Neural cell (in vitro differentiated cells): ENCODE measurements at regions not wholly inside any gene's neighbourhood (a gene's known extent, or its start where the extent isn't known, plus 50 kb on each side); places are given as distances from the start of the nearest gene placed in this dataset.

Source experiments
- EP300 ChIP-seq: fragments of 450-650 bp; conservative IDR thresholded peaks from 2 replicates; pipeline ENCODE4 v1.6.1; 2014; ENCODE audit warnings: antibody characterized with exemption, mild to moderate bottlenecking, moderate library complexity; ENCODE audit not compliant: poor library complexity, severe bottlenecking
- MXI1 ChIP-seq: fragments of 450-650 bp; conservative IDR thresholded peaks from 2 replicates; pipeline ENCODE4 v1.6.1; 2014; ENCODE audit warnings: antibody characterized with exemption, mild to moderate bottlenecking; ENCODE audit not compliant: poor library complexity, severe bottlenecking
- POLR2AphosphoS5 ChIP-seq: IDR thresholded peaks from 2 replicates; pipeline ENCODE4 v1.6.1; 2012
- RAD21 ChIP-seq: fragments of 450-650 bp; conservative IDR thresholded peaks from 2 replicates; pipeline ENCODE4 v1.6.1; 2014; ENCODE audit warnings: antibody characterized with exemption, mild to moderate bottlenecking, moderate library complexity
- TAF1 ChIP-seq: IDR thresholded peaks from 2 replicates; pipeline ENCODE4 v1.6.1; 2012; ENCODE audit warnings: low read depth
- TF ChIP-seq, protein P1 (sequence below): fragments of 450-650 bp; IDR thresholded peaks from 2 replicates; pipeline ENCODE4 v1.5.1; 2014; ENCODE audit warnings: antibody characterized with exemption, mild to moderate bottlenecking, moderate library complexity; ENCODE audit not compliant: poor library complexity, severe bottlenecking
- TF ChIP-seq, protein P2 (sequence below): IDR thresholded peaks from 2 replicates; pipeline ENCODE4 v1.6.1; 2012; ENCODE audit warnings: borderline replicate concordance

DNA sequence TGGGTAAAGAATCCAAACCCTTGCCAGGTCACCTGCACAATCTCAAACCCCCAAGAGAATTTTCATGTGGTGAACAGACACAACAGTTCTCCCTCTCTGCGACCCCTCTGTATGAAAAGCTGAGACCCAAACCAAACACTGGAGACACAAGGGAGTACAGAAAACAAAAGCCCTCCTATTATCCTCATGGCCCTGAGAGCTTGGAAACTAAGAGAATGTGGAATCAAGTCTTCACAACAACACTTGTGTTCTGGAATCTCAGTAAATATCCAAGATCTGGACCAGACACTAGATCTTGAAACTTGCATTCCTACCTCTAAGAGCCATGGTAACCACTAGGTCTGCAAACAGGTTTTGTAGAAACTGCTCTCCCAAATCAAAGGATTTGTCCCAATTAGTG lies 50.1 kb upstream of the CCDC150 start:
- TF ChIP-seq, protein P1, sequence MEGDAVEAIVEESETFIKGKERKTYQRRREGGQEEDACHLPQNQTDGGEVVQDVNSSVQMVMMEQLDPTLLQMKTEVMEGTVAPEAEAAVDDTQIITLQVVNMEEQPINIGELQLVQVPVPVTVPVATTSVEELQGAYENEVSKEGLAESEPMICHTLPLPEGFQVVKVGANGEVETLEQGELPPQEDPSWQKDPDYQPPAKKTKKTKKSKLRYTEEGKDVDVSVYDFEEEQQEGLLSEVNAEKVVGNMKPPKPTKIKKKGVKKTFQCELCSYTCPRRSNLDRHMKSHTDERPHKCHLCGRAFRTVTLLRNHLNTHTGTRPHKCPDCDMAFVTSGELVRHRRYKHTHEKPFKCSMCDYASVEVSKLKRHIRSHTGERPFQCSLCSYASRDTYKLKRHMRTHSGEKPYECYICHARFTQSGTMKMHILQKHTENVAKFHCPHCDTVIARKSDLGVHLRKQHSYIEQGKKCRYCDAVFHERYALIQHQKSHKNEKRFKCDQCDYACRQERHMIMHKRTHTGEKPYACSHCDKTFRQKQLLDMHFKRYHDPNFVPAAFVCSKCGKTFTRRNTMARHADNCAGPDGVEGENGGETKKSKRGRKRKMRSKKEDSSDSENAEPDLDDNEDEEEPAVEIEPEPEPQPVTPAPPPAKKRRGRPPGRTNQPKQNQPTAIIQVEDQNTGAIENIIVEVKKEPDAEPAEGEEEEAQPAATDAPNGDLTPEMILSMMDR, result no peak
- TF ChIP-seq RAD21, result no peak
- TF ChIP-seq, protein P2, sequence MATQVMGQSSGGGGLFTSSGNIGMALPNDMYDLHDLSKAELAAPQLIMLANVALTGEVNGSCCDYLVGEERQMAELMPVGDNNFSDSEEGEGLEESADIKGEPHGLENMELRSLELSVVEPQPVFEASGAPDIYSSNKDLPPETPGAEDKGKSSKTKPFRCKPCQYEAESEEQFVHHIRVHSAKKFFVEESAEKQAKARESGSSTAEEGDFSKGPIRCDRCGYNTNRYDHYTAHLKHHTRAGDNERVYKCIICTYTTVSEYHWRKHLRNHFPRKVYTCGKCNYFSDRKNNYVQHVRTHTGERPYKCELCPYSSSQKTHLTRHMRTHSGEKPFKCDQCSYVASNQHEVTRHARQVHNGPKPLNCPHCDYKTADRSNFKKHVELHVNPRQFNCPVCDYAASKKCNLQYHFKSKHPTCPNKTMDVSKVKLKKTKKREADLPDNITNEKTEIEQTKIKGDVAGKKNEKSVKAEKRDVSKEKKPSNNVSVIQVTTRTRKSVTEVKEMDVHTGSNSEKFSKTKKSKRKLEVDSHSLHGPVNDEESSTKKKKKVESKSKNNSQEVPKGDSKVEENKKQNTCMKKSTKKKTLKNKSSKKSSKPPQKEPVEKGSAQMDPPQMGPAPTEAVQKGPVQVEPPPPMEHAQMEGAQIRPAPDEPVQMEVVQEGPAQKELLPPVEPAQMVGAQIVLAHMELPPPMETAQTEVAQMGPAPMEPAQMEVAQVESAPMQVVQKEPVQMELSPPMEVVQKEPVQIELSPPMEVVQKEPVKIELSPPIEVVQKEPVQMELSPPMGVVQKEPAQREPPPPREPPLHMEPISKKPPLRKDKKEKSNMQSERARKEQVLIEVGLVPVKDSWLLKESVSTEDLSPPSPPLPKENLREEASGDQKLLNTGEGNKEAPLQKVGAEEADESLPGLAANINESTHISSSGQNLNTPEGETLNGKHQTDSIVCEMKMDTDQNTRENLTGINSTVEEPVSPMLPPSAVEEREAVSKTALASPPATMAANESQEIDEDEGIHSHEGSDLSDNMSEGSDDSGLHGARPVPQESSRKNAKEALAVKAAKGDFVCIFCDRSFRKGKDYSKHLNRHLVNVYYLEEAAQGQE, result no peak
- TF ChIP-seq TAF1, result no peak
- no peak for TF ChIP-seq MXI1
- TF ChIP-seq POLR2AphosphoS5, result no peak
- TF ChIP-seq EP300, result no peak
